ENCODE measurements at regions not wholly inside any gene's neighbourhood (a gene's known extent, or its start where the extent isn't known, plus 50 kb on each side); places are given as distances from the start of the nearest gene placed in this dataset.

DNA sequence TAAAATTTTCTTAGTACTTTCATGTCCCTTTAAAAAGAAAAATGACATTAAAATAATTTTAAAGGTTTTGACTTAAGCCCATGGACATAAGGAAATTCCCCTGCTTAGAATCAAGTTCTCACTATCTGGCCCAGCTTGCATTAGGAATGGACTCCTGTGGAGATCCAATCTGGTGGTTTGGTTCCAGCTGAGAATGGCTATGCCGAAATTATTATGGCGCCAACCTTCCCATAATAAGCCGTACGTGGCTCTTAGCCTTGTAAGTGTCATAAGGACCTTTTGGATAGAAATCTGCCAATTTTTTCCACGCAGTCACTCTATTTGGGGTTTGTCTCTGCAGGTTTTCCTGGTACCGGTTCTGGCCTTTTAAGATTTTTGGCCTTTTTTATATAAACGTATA, 262.1 kb upstream of the MAF start:
- H3K36me3 Mint-ChIP-seq (ENCODE audit: low read depth) = no peaks in the 10 kb centered on the region
- H3K4me3 Mint-ChIP-seq (ENCODE audit: unreplicated experiment) = no peak overlapping the region
- TF ChIP-seq, protein P1, sequence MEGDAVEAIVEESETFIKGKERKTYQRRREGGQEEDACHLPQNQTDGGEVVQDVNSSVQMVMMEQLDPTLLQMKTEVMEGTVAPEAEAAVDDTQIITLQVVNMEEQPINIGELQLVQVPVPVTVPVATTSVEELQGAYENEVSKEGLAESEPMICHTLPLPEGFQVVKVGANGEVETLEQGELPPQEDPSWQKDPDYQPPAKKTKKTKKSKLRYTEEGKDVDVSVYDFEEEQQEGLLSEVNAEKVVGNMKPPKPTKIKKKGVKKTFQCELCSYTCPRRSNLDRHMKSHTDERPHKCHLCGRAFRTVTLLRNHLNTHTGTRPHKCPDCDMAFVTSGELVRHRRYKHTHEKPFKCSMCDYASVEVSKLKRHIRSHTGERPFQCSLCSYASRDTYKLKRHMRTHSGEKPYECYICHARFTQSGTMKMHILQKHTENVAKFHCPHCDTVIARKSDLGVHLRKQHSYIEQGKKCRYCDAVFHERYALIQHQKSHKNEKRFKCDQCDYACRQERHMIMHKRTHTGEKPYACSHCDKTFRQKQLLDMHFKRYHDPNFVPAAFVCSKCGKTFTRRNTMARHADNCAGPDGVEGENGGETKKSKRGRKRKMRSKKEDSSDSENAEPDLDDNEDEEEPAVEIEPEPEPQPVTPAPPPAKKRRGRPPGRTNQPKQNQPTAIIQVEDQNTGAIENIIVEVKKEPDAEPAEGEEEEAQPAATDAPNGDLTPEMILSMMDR (IDR thresholded peaks at IDR 0.05) = no peak
- H3K9me3 Mint-ChIP-seq (ENCODE audit: low read depth) = peaks cover 2% of the 10 kb centered on the region
- no peaks in the 10 kb centered on the region for H3K4me1 Mint-ChIP-seq (ENCODE audit: low read depth)
- DNase-seq (ENCODE audit: low spot score) = no peak
- H3K27ac Mint-ChIP-seq (ENCODE audit: unreplicated experiment) = no peak overlapping the region
- H3K27me3 Mint-ChIP-seq (ENCODE audit: low read depth) = peaks cover 5% of the 10 kb centered on the region

- no peak for DNase-seq (ENCODE audit: low spot score)
- no peaks in the 10 kb centered on the region for H3K4me1 Mint-ChIP-seq (ENCODE audit: low read depth)
- H3K4me3 Mint-ChIP-seq (ENCODE audit: unreplicated experiment) = no peak overlapping the region
- no peak overlapping the region for H3K27ac Mint-ChIP-seq (ENCODE audit: unreplicated experiment)
- TF ChIP-seq, protein P1 (IDR thresholded peaks at IDR 0.05) = no peak
- peaks cover 40% of the 10 kb centered on the region for H3K9me3 Mint-ChIP-seq (ENCODE audit: low read depth)
- H3K27me3 Mint-ChIP-seq (ENCODE audit: low read depth) = peaks cover 5% of the 10 kb centered on the region
- H3K36me3 Mint-ChIP-seq (ENCODE audit: low read depth) = peaks cover 10% of the 10 kb centered on the region
Measured at GRCh38 chr16:79856581-79856980, 256.0 kb upstream of the MAF start.

DNA sequence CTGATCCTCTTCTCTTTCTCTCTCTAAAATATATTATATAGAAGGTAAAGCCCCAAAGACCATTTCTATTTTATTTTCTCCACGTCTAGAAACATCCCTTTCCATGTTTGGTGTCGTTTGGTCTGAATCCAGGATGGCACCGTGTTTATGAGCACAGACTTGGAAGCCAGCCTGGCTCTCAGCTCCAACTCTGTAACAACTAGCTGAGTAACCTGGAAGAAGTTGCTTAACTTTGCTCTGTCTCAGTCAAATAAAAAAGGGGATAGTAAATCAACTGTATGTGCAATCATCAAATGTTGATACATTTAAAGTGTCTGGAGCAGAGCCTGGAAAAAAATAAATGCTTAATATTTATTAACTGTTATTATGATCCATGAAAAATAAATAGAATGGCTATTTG, 249.8 kb upstream of the MAF start:
- TF ChIP-seq, protein P1 (IDR thresholded peaks at IDR 0.05) = no peak
- no peak for DNase-seq (ENCODE audit: low spot score)
- H3K36me3 Mint-ChIP-seq (ENCODE audit: low read depth) = peaks cover 6% of the 10 kb centered on the region
- H3K27me3 Mint-ChIP-seq (ENCODE audit: low read depth) = peaks cover 2% of the 10 kb centered on the region
- H3K4me3 Mint-ChIP-seq (ENCODE audit: unreplicated experiment) = no peak overlapping the region
- H3K4me1 Mint-ChIP-seq (ENCODE audit: low read depth) = no peaks in the 10 kb centered on the region
- no peak overlapping the region for H3K27ac Mint-ChIP-seq (ENCODE audit: unreplicated experiment)
- peaks cover 29% of the 10 kb centered on the region for H3K9me3 Mint-ChIP-seq (ENCODE audit: low read depth)

DNA sequence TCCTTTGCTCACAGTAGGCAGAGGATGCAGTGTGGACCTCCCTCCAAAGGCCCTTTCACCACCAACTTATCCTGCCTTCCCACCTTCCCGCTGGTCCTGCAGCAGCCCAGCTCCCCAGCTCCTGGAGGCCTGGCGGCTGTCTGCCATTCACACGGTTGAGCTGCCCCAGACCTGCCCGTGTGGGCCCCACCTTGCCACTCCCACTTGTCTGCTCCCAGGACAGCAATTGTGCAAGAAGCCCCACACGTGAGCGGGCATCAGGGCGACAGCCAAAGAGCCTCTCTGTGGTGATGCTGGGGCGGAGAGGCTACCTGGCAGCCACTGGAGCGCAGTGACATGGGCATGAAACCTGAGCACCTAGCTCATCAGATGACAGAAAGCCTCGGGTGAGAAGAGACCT, 248.6 kb upstream of the MAF start:
- TF ChIP-seq, protein P1 (IDR thresholded peaks at IDR 0.05) = no peak
- Mint-ChIP-seq H3K27ac (ENCODE audit: unreplicated experiment) (no peak overlapping the region), H3K36me3 (ENCODE audit: low read depth) (peaks cover 1% of the 10 kb centered on the region), H3K4me1 (ENCODE audit: low read depth) (no peaks in the 10 kb centered on the region), H3K4me3 (ENCODE audit: unreplicated experiment) (no peak overlapping the region), H3K9me3 (ENCODE audit: low read depth) (peaks cover 19% of the 10 kb centered on the region), H3K27me3 (ENCODE audit: low read depth) (no peaks in the 10 kb centered on the region)
- DNase-seq (ENCODE audit: low spot score) = no peak

DNA sequence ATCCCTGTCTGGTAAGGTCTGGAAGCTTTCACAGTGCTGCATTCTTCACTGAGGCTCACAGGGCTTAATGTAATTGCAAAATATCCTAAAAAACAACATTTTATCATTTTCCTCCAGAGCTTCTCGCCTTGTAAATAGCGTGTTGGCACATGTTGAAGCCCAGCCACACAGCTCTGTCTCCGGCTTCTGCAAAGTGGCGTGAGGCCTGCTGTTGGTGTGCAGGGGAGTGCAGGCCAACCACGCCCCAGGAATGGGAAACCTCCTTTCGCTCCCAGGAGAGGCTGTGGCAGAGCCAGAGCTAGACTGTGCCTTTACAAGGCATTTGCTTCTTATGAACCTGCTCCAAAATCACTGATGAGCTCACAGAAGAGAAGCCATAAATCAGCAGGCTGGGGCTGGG, 248.2 kb upstream of the MAF start:
- Mint-ChIP-seq H3K4me1 (ENCODE audit: low read depth) (no peaks in the 10 kb centered on the region), H3K4me3 (ENCODE audit: unreplicated experiment) (no peak overlapping the region), H3K36me3 (ENCODE audit: low read depth) (no peaks in the 10 kb centered on the region), H3K27me3 (ENCODE audit: low read depth) (no peaks in the 10 kb centered on the region), H3K9me3 (ENCODE audit: low read depth) (peaks cover 15% of the 10 kb centered on the region), H3K27ac (ENCODE audit: unreplicated experiment) (no peak overlapping the region)
- no peak for DNase-seq (ENCODE audit: low spot score)
- TF ChIP-seq, protein P1 (IDR thresholded peaks at IDR 0.05) = no peak
